ENCODE measurements at regions not wholly inside any gene's neighbourhood (a gene's known extent, or its start where the extent isn't known, plus 50 kb on each side); places are given as distances from the start of the nearest gene placed in this dataset.

GRCh38 chr2:176477336-176477735 lies 208.1 kb downstream of the MTX2 start:
- no peaks in the 10 kb centered on the region for H3K9me3 ChIP-seq
- TF ChIP-seq, protein P1, sequence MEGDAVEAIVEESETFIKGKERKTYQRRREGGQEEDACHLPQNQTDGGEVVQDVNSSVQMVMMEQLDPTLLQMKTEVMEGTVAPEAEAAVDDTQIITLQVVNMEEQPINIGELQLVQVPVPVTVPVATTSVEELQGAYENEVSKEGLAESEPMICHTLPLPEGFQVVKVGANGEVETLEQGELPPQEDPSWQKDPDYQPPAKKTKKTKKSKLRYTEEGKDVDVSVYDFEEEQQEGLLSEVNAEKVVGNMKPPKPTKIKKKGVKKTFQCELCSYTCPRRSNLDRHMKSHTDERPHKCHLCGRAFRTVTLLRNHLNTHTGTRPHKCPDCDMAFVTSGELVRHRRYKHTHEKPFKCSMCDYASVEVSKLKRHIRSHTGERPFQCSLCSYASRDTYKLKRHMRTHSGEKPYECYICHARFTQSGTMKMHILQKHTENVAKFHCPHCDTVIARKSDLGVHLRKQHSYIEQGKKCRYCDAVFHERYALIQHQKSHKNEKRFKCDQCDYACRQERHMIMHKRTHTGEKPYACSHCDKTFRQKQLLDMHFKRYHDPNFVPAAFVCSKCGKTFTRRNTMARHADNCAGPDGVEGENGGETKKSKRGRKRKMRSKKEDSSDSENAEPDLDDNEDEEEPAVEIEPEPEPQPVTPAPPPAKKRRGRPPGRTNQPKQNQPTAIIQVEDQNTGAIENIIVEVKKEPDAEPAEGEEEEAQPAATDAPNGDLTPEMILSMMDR (IDR thresholded peaks at IDR 0.05) = no peak
- H3K27me3 ChIP-seq = no peaks in the 10 kb centered on the region
- no peak overlapping the region for H3K4me3 ChIP-seq
- no peaks in the 10 kb centered on the region for H3K4me1 ChIP-seq
- DNase-seq (no peak), ATAC-seq (no peak)
- intact Hi-C loops (cut with DNase I) = no loop called here
- H3K27ac ChIP-seq = no peak overlapping the region
- no peaks in the 10 kb centered on the region for H3K36me3 ChIP-seq

- TF ChIP-seq, protein P1 (IDR thresholded peaks at IDR 0.05) = no peak
- Histone ChIP-seq H3K4me1 (no peaks in the 10 kb centered on the region), H3K27me3 (no peaks in the 10 kb centered on the region), H3K36me3 (no peaks in the 10 kb centered on the region), H3K9me3 (no peaks in the 10 kb centered on the region), H3K4me3 (no peak overlapping the region), H3K27ac (no peak overlapping the region)
- intact Hi-C loops (cut with DNase I) = no loop called here
- DNase-seq = no peak
- no peak for ATAC-seq
Measured at GRCh38 chr2:176479961-176480360, 210.7 kb downstream of the MTX2 start.

DNA sequence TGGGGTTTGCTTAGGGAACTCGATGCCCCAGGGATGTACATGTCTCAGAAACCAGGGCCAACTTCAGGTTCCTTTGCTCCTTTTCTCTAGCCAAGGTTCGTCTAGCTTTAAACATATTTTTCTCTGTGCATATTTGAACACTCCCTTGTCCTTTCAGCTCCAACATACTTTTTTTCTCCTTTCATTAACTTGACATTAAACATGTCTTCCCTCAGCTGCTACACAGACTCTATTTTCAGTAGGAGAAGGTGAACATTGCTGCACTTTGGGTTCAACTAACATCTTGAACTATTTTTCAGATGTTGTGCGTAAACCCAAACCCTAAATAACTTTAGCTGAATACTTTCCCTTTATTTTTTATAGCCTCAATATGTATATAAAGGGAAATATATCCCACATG lies 212.9 kb downstream of the MTX2 start:
- TF ChIP-seq, protein P1 (IDR thresholded peaks at IDR 0.05) = no peak
- no peak for DNase-seq
- intact Hi-C loops (cut with DNase I) = no loop called here
- no peaks in the 10 kb centered on the region for H3K27me3 ChIP-seq
- ATAC-seq = no peak
- H3K27ac ChIP-seq = no peak overlapping the region
- H3K4me3 ChIP-seq = no peak overlapping the region
- no peaks in the 10 kb centered on the region for H3K9me3 ChIP-seq
- no peaks in the 10 kb centered on the region for H3K4me1 ChIP-seq
- H3K36me3 ChIP-seq = no peaks in the 10 kb centered on the region

GRCh38 chr2:176483476-176483875 lies 214.2 kb downstream of the MTX2 start:
- intact Hi-C loops (cut with DNase I) = no loop called here
- TF ChIP-seq, protein P1 (IDR thresholded peaks at IDR 0.05) = no peak
- Histone ChIP-seq H3K27ac (no peak overlapping the region), H3K4me1 (no peaks in the 10 kb centered on the region), H3K9me3 (no peaks in the 10 kb centered on the region), H3K36me3 (no peaks in the 10 kb centered on the region), H3K27me3 (no peaks in the 10 kb centered on the region), H3K4me3 (no peak overlapping the region)
- ATAC-seq (no peak), DNase-seq (no peak)

- Histone ChIP-seq H3K27ac (no peak overlapping the region), H3K36me3 (no peaks in the 10 kb centered on the region), H3K27me3 (no peaks in the 10 kb centered on the region), H3K4me1 (no peaks in the 10 kb centered on the region), H3K9me3 (no peaks in the 10 kb centered on the region), H3K4me3 (no peak overlapping the region)
- intact Hi-C loops (cut with DNase I) = no loop called here
- DNase-seq = no peak
- TF ChIP-seq, protein P1 (IDR thresholded peaks at IDR 0.05) = no peak
- no peak for ATAC-seq
Measured at GRCh38 chr2:176483901-176484568, 214.8 kb downstream of the MTX2 start.

Measured in left lung (tissue), 4 donors.